KMS-11 (cell line): ENCODE measurements at regions not wholly inside any gene's neighbourhood (a gene's known extent, or its start where the extent isn't known, plus 50 kb on each side); places are given as distances from the start of the nearest gene placed in this dataset.

Source experiments
- H2AFZ ChIP-seq: fragments of 200-600 bp; sonication (generic); 2 replicates; pipeline ENCODE4 v1.6.1; 2016; ENCODE audit warnings: antibody characterized with exemption, mixed run types, low read depth
- H3K27ac ChIP-seq: fragments of 200-600 bp; sonication (generic); 2 replicates; pipeline ENCODE4 v1.6.1; 2016; ENCODE audit warnings: mild to moderate bottlenecking, mixed run types
- H3K27me3 ChIP-seq: fragments of 200-600 bp; sonication (generic); 2 replicates; pipeline ENCODE4 v1.6.1; 2017; ENCODE audit warnings: mild to moderate bottlenecking, low read depth, mixed run types, moderate library complexity; ENCODE audit not compliant: insufficient read depth
- H3K36me3 ChIP-seq: fragments of 200-600 bp; sonication (generic); 2 replicates; pipeline ENCODE4 v1.6.1; 2017; ENCODE audit warnings: mild to moderate bottlenecking, mixed run types; ENCODE audit not compliant: insufficient read depth
- H3K4me1 ChIP-seq: fragments of 200-600 bp; sonication (generic); 2 replicates; pipeline ENCODE4 v1.6.1; 2016; ENCODE audit warnings: mild to moderate bottlenecking, low read depth, mixed run types; ENCODE audit not compliant: poor library complexity, severe bottlenecking
- H3K4me2 ChIP-seq: fragments of 200-600 bp; sonication (generic); 2 replicates; pipeline ENCODE4 v1.7.0; 2016; ENCODE audit warnings: mild to moderate bottlenecking, mixed run types
- H3K4me3 ChIP-seq: fragments of 200-600 bp; sonication (generic); IDR thresholded peaks from 2 replicates; pipeline ENCODE4 v1.6.1; 2017; ENCODE audit warnings: low read depth, low read length, mixed read lengths; ENCODE audit not compliant: insufficient read depth
- H3K79me2 ChIP-seq: fragments of 200-600 bp; sonication (generic); 2 replicates; pipeline ENCODE4 v1.6.1; 2016; ENCODE audit warnings: low read depth, mixed run types; ENCODE audit not compliant: insufficient read depth
- H3K9ac ChIP-seq: fragments of 200-600 bp; sonication (generic); 2 replicates; pipeline ENCODE4 v1.6.1; 2016; ENCODE audit warnings: mild to moderate bottlenecking, mixed run types
- H4K20me1 ChIP-seq: fragments of 200-600 bp; sonication (generic); 2 replicates; pipeline ENCODE4 v1.6.1; 2016; ENCODE audit warnings: mild to moderate bottlenecking, mixed run types; ENCODE audit not compliant: insufficient read depth
- TF ChIP-seq, protein P1 (sequence below): fragments of 200-600 bp; sonication (generic); conservative IDR thresholded peaks from 2 replicates; pipeline ENCODE4 v1.6.1; 2017; ENCODE audit warnings: low read depth, mild to moderate bottlenecking, antibody characterized with exemption, low read length, moderate library complexity, mixed read lengths

DNA sequence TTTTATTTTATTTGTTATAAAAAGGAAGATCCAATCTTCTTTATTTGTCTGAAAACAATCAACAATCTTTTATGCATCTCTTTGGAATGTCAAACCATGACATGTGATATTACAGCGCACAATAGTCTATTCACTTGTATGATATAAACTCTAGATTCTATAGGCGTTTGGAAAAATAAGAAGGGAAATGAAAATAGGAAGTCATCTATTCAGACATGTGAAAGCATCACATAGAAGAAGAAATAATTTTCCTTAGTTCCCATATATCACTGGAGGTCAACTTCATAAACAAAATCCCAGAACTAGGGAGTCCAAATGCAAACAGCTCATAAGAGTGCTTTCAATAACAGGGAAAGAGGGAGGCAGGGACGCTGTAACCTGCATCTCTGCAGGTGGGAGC lies 139.5 kb upstream of the RASGEF1B start:
- Histone ChIP-seq H2AFZ (no peak overlapping the region), H3K27me3 (no peaks in the 10 kb centered on the region), H3K9ac (no peak overlapping the region), H3K36me3 (no peaks in the 10 kb centered on the region), H3K79me2 (no peaks in the 10 kb centered on the region), H4K20me1 (no peaks in the 10 kb centered on the region), H3K27ac (no peak overlapping the region), H3K4me1 (peaks cover 16% of the 10 kb centered on the region), H3K4me2 (no peak overlapping the region), H3K4me3 (no peak overlapping the region)
- TF ChIP-seq, protein P1, sequence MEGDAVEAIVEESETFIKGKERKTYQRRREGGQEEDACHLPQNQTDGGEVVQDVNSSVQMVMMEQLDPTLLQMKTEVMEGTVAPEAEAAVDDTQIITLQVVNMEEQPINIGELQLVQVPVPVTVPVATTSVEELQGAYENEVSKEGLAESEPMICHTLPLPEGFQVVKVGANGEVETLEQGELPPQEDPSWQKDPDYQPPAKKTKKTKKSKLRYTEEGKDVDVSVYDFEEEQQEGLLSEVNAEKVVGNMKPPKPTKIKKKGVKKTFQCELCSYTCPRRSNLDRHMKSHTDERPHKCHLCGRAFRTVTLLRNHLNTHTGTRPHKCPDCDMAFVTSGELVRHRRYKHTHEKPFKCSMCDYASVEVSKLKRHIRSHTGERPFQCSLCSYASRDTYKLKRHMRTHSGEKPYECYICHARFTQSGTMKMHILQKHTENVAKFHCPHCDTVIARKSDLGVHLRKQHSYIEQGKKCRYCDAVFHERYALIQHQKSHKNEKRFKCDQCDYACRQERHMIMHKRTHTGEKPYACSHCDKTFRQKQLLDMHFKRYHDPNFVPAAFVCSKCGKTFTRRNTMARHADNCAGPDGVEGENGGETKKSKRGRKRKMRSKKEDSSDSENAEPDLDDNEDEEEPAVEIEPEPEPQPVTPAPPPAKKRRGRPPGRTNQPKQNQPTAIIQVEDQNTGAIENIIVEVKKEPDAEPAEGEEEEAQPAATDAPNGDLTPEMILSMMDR: no peak

DNA sequence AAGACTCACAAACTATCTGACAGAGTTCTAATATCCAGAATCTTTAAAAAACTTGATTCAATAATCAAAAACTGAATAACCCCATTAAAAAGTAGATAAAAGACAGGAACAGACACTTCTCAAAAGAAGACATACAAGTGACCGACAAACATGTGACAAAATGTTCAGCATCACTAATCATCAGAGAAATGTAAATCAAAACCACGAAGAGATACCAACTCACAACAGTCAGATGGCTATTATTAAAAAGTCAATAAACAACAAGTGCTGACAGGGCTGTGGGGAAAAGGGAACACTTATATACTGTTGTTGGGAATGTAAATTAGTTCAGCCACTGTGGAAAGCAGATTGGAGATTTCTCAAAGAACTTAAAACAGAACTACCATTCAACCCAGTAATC lies 138.1 kb upstream of the RASGEF1B start:
- Histone ChIP-seq H2AFZ (no peak overlapping the region), H3K36me3 (no peaks in the 10 kb centered on the region), H3K4me1 (peaks cover 16% of the 10 kb centered on the region), H3K27me3 (no peaks in the 10 kb centered on the region), H4K20me1 (no peaks in the 10 kb centered on the region), H3K4me3 (no peak overlapping the region), H3K9ac (no peak overlapping the region), H3K79me2 (no peaks in the 10 kb centered on the region), H3K27ac (no peak overlapping the region), H3K4me2 (no peak overlapping the region)
- TF ChIP-seq, protein P1: no peak

DNA sequence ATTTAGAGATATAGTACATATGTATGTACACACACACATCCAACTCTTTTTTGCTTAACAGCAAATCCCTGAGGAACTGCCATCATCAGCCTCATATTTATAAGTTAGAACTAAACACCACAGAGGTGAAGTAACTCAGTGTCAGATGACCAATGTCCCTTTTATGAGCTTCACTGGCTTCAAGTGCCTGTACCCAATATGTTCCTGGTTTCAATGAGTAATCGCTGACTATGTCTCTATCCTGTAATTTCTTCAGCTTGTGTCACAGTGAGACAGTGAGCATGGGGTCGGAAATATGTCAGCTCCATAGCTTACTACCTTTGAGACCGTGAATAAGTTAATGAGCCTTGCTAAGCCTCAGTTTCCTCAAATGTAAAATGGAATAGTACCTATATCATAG lies 136.2 kb upstream of the RASGEF1B start:
- no peaks in the 10 kb centered on the region for H3K79me2 ChIP-seq
- no peaks in the 10 kb centered on the region for H3K27me3 ChIP-seq
- H3K27ac ChIP-seq: no peak overlapping the region
- no peak overlapping the region for H3K9ac ChIP-seq
- no peak overlapping the region for H2AFZ ChIP-seq
- H4K20me1 ChIP-seq: no peaks in the 10 kb centered on the region
- peaks cover 16% of the 10 kb centered on the region for H3K4me1 ChIP-seq
- H3K36me3 ChIP-seq: no peaks in the 10 kb centered on the region
- no peak overlapping the region for H3K4me3 ChIP-seq
- no peak overlapping the region for H3K4me2 ChIP-seq
- TF ChIP-seq, protein P1: no peak

DNA sequence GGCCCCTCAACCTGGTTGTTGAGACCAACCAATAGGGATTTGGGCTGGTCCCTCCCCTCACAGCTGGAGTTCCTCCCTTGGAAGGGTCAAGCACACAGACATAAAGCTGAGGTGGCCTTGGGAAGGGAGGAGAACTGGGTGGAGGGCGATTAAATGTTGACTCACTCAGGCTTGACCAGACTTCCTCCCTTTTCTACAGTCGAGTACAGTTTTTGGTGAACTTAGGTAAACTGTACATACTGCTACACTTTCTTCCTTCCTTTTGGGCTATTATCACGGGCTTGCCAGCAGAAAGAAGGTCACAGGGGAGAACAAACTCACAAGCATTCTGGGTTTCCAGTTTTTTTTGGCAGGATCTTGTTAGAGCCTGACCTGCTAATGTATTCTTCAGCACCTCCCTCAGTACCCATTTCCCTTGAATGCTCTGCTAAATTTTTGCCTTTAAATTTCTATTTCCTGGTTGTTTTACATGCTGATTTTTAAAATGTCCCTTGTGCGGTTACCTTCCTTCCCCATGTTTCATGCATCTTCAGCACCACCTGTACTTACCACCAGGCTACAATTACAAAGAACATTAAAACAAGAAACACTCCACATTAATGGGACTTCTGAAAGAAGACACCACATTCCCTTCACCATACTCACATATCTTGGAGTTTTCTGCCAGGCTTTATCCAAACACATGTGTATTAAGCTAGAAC lies 135.2 kb upstream of the RASGEF1B start:
- H2AFZ ChIP-seq: no peak overlapping the region

More for the DNA sequence above, 135.2 kb upstream of the RASGEF1B start:
- peaks cover 7% of the 10 kb centered on the region for H3K4me1 ChIP-seq
- no peaks in the 10 kb centered on the region for H3K27me3 ChIP-seq
- no peak overlapping the region for H3K9ac ChIP-seq
- no peaks in the 10 kb centered on the region for H3K79me2 ChIP-seq
- H3K27ac ChIP-seq: no peak overlapping the region
- no peaks in the 10 kb centered on the region for H4K20me1 ChIP-seq
- TF ChIP-seq, protein P1: no peak
- no peak overlapping the region for H3K4me3 ChIP-seq
- no peaks in the 10 kb centered on the region for H3K36me3 ChIP-seq
- no peak overlapping the region for H3K4me2 ChIP-seq
